ENCODE measurements at regions not wholly inside any gene's neighbourhood (a gene's known extent, or its start where the extent isn't known, plus 50 kb on each side); places are given as distances from the start of the nearest gene placed in this dataset.

- H4K20me1 ChIP-seq (ENCODE audit: insufficient read depth, low read length, poor library complexity, severe bottlenecking), result no peaks in the 10 kb centered on the region
- no peaks in the 10 kb centered on the region for H3K9me3 ChIP-seq (ENCODE audit: insufficient read depth, low read depth, low read length)
- no peak overlapping the region for H3K9ac ChIP-seq (ENCODE audit: low read depth, low read length, poor library complexity, severe bottlenecking)
- no peak overlapping the region for H3K4me2 ChIP-seq (ENCODE audit: low read depth, low read length, poor library complexity, severe bottlenecking)
- no peaks in the 10 kb centered on the region for H3K36me3 ChIP-seq (ENCODE audit: insufficient read depth, low read length)
- H2AFZ ChIP-seq (ENCODE audit: low read length), result no peak overlapping the region
- H3F3A ChIP-seq (ENCODE audit: low read depth), result no peaks in the 10 kb centered on the region
- H3K9me2 ChIP-seq (replicated peaks; ENCODE audit: low read depth, low read length), result no peaks in the 10 kb centered on the region
- TF ChIP-seq EZH2phosphoT487 (IDR thresholded peaks at IDR 0.05; ENCODE audit: borderline replicate concordance), result no peak
- no peak for TF ChIP-seq CTCF (conservative IDR thresholded peaks at IDR 0.05; ENCODE audit: low read length)
- no peak overlapping the region for H3K4me3 ChIP-seq (ENCODE audit: low read length, poor library complexity, severe bottlenecking)
- no peaks in the 10 kb centered on the region for H3K79me2 ChIP-seq (ENCODE audit: insufficient read depth, low read length)
- H3K27me3 ChIP-seq (ENCODE audit: insufficient read depth, low read length, poor library complexity, severe bottlenecking), result no peaks in the 10 kb centered on the region
- H3K4me1 ChIP-seq (ENCODE audit: insufficient read depth, low read length, poor library complexity, severe bottlenecking), result no peaks in the 10 kb centered on the region
Observed at GRCh38 chr9:107087222-107087621, 195.9 kb upstream of the RAD23B start.

GRCh38 chr9:107090218-107090617 is 192.9 kb upstream of the RAD23B start:
- H3K4me3 ChIP-seq (ENCODE audit: low read length, poor library complexity, severe bottlenecking), result no peak overlapping the region
- no peaks in the 10 kb centered on the region for H3K9me2 ChIP-seq (replicated peaks; ENCODE audit: low read depth, low read length)
- TF ChIP-seq EZH2phosphoT487 (IDR thresholded peaks at IDR 0.05; ENCODE audit: borderline replicate concordance), result no peak
- no peak for TF ChIP-seq CTCF (conservative IDR thresholded peaks at IDR 0.05; ENCODE audit: low read length)
- no peak overlapping the region for H3K9ac ChIP-seq (ENCODE audit: low read depth, low read length, poor library complexity, severe bottlenecking)
- no peaks in the 10 kb centered on the region for H3K27me3 ChIP-seq (ENCODE audit: insufficient read depth, low read length, poor library complexity, severe bottlenecking)
- no peaks in the 10 kb centered on the region for H4K20me1 ChIP-seq (ENCODE audit: insufficient read depth, low read length, poor library complexity, severe bottlenecking)
- no peaks in the 10 kb centered on the region for H3F3A ChIP-seq (ENCODE audit: low read depth)
- no peak overlapping the region for H2AFZ ChIP-seq (ENCODE audit: low read length)
- no peaks in the 10 kb centered on the region for H3K79me2 ChIP-seq (ENCODE audit: insufficient read depth, low read length)
- no peaks in the 10 kb centered on the region for H3K36me3 ChIP-seq (ENCODE audit: insufficient read depth, low read length)
- no peak overlapping the region for H3K4me2 ChIP-seq (ENCODE audit: low read depth, low read length, poor library complexity, severe bottlenecking)
- no peaks in the 10 kb centered on the region for H3K4me1 ChIP-seq (ENCODE audit: insufficient read depth, low read length, poor library complexity, severe bottlenecking)
- H3K9me3 ChIP-seq (ENCODE audit: insufficient read depth, low read depth, low read length), result no peaks in the 10 kb centered on the region

GRCh38 chr9:107093365-107094060 is 189.6 kb upstream of the RAD23B start:
- no peak overlapping the region for H3K4me2 ChIP-seq (ENCODE audit: low read depth, low read length, poor library complexity, severe bottlenecking)
- H3K27me3 ChIP-seq (ENCODE audit: insufficient read depth, low read length, poor library complexity, severe bottlenecking), result no peaks in the 10 kb centered on the region
- H3K9me2 ChIP-seq (replicated peaks; ENCODE audit: low read depth, low read length), result no peaks in the 10 kb centered on the region
- no peaks in the 10 kb centered on the region for H3F3A ChIP-seq (ENCODE audit: low read depth)
- H3K4me3 ChIP-seq (ENCODE audit: low read length, poor library complexity, severe bottlenecking), result no peak overlapping the region
- H3K4me1 ChIP-seq (ENCODE audit: insufficient read depth, low read length, poor library complexity, severe bottlenecking), result peaks cover 8% of the 10 kb centered on the region
- H3K36me3 ChIP-seq (ENCODE audit: insufficient read depth, low read length), result no peaks in the 10 kb centered on the region
- H4K20me1 ChIP-seq (ENCODE audit: insufficient read depth, low read length, poor library complexity, severe bottlenecking), result no peaks in the 10 kb centered on the region
- H3K79me2 ChIP-seq (ENCODE audit: insufficient read depth, low read length), result no peaks in the 10 kb centered on the region
- no peak overlapping the region for H3K9ac ChIP-seq (ENCODE audit: low read depth, low read length, poor library complexity, severe bottlenecking)
- no peak overlapping the region for H2AFZ ChIP-seq (ENCODE audit: low read length)
- TF ChIP-seq EZH2phosphoT487 (IDR thresholded peaks at IDR 0.05; ENCODE audit: borderline replicate concordance), result no peak
- TF ChIP-seq CTCF (conservative IDR thresholded peaks at IDR 0.05; ENCODE audit: low read length), result no peak
- H3K9me3 ChIP-seq (ENCODE audit: insufficient read depth, low read depth, low read length), result no peaks in the 10 kb centered on the region

Measured in Loucy (cell line).